OCI-LY1 (cell line): ENCODE measurements at regions not wholly inside any gene's neighbourhood (a gene's known extent, or its start where the extent isn't known, plus 50 kb on each side); places are given as distances from the start of the nearest gene placed in this dataset.

Experiments used
- CTCF ChIP-seq: fragments of 200-600 bp; sonication (generic), shearing (Covaris generic); IDR thresholded peaks from 2 replicates; pipeline ENCODE4 v1.5.1; 2017; ENCODE audit warnings: mild to moderate bottlenecking, antibody characterized with exemption, low read length, moderate library complexity, mixed read lengths
- EZH2 ChIP-seq: fragments of 200-600 bp; sonication (generic), shearing (Covaris generic); IDR thresholded peaks from 2 replicates; pipeline ENCODE4 v1.8.0; 2017; ENCODE audit warnings: borderline replicate concordance, mixed run types, mild to moderate bottlenecking, antibody characterized with exemption, low read length, moderate library complexity, mixed read lengths

GRCh38 chr2:94966689-94967088 is 58.8 kb upstream of the MAL start:
- TF ChIP-seq CTCF, result no peak
- TF ChIP-seq EZH2, result no peak
